ENCODE measurements at regions not wholly inside any gene's neighbourhood (a gene's known extent, or its start where the extent isn't known, plus 50 kb on each side); places are given as distances from the start of the nearest gene placed in this dataset.

GRCh38 chr2:125095826-125096225 lies 1070.7 kb downstream of the CNTNAP5 start:
- TF ChIP-seq CTCF (IDR thresholded peaks at IDR 0.05), result no peak
- no peak for TF ChIP-seq POLR2A (IDR thresholded peaks at IDR 0.05)
